NCI-H748 treated with DMSO at 0.1 percent for 48 hours (cell line): ENCODE measurements at regions not wholly inside any gene's neighbourhood (a gene's known extent, or its start where the extent isn't known, plus 50 kb on each side); places are given as distances from the start of the nearest gene placed in this dataset.

Experiments used
- DNase-seq: peaks from one replicate; lab custom pipeline; 2025; lab: John Stamatoyannopoulos, UW

GRCh38 chr1:114227059-114227458, 73.4 kb upstream of the SYT6 start:
- no peak for DNase-seq

GRCh38 chr1:114224196-114224907, 70.7 kb upstream of the SYT6 start:
- DNase-seq: no peak

- DNase-seq: no peak
Observed at GRCh38 chr1:114222920-114223319, 69.3 kb upstream of the SYT6 start.

GRCh38 chr1:114219172-114219868, 65.7 kb upstream of the SYT6 start:
- DNase-seq: no peak

GRCh38 chr1:114218361-114219171, 64.9 kb upstream of the SYT6 start:
- DNase-seq: no peak

- DNase-seq: no peak
Observed at GRCh38 chr1:114216431-114217173, 62.9 kb upstream of the SYT6 start.

GRCh38 chr1:114215436-114215835, 61.8 kb upstream of the SYT6 start:
- DNase-seq: no peak

GRCh38 chr1:114214016-114214415, 60.3 kb upstream of the SYT6 start:
- no peak for DNase-seq

- DNase-seq: no peak
Observed at GRCh38 chr1:114209971-114210370, 56.3 kb upstream of the SYT6 start.

- DNase-seq: no peak
Observed at GRCh38 chr1:114208714-114209113, 55.0 kb upstream of the SYT6 start.

- no peak for DNase-seq
Observed at GRCh38 chr1:114208106-114208505, 54.4 kb upstream of the SYT6 start.

GRCh38 chr1:114207635-114208034, 54.0 kb upstream of the SYT6 start:
- no peak for DNase-seq

- DNase-seq: no peak
Observed at GRCh38 chr1:114206392-114206791, 52.7 kb upstream of the SYT6 start.

- no peak for DNase-seq
Observed at GRCh38 chr1:114203595-114204128, 50.0 kb upstream of the SYT6 start.
